IMR-90 (cell line): ENCODE measurements at regions not wholly inside any gene's neighbourhood (a gene's known extent, or its start where the extent isn't known, plus 50 kb on each side); places are given as distances from the start of the nearest gene placed in this dataset.

ENCODE experiments used
- ATAC-seq: fragments of 200-7000 bp; cut with Tn5 transposase; 2 replicates; pipeline ENCODE4 v1.9.1; 2020; ENCODE audit warnings: low read depth, mild to moderate bottlenecking, moderate library complexity
- BruUV-seq: library from RNA; stranded (reverse); fragments of 400-500 nt; replicated peaks from 2 replicates; lab custom pipeline; 2021; lab: Mats Ljungman, UMichigan
- CTCF ChIA-PET: fragments of 300-600 bp; formaldehyde crosslinking; extraction: SDS; loops from one replicate; lab custom pipeline; 2021; ENCODE audit warnings: antibody characterized with exemption; lab: Yijun Ruan, JAX
- POLR2A ChIA-PET: fragments of 300-600 bp; sonication (Branson Sonifier 250); formaldehyde crosslinking; loops from one replicate; lab custom pipeline; 2022; ENCODE audit warnings: antibody characterized with exemption; ENCODE audit not compliant: unreplicated experiment; lab: Charles Lee
- DNase-seq: peaks from one replicate; pipeline ENCODE4 v3.0.0; 2013
- H2AFZ ChIP-seq: replicated peaks from 2 replicates; pipeline ENCODE3; 2013; ENCODE audit warnings: low read length, mild to moderate bottlenecking; ENCODE audit not compliant: poor library complexity
- H2AK5ac ChIP-seq: 2 replicates; pipeline ENCODE4 v1.6.1; 2013; ENCODE audit warnings: low read depth, low read length, inconsistent platforms
- H2AK9ac ChIP-seq: replicated peaks from 2 replicates; pipeline ENCODE3; 2013; ENCODE audit warnings: mild to moderate bottlenecking, low read depth, low read length, moderate library complexity; ENCODE audit not compliant: poor library complexity
- H2BK120ac ChIP-seq: 2 replicates; pipeline ENCODE4 v1.6.1; 2013; ENCODE audit warnings: low read depth, low read length, inconsistent platforms
- H2BK15ac ChIP-seq: 3 replicates; pipeline ENCODE4 v1.6.1; 2013; ENCODE audit warnings: low read depth, low read length, inconsistent platforms
- H2BK20ac ChIP-seq: 2 replicates; pipeline ENCODE4 v1.6.1; 2013; ENCODE audit warnings: low read depth, mild to moderate bottlenecking, inconsistent platforms, low read length, moderate library complexity
- H2BK5ac ChIP-seq: 2 replicates; pipeline ENCODE4 v1.6.1; 2013; ENCODE audit warnings: mild to moderate bottlenecking, low read depth, low read length, inconsistent platforms; ENCODE audit not compliant: poor library complexity, severe bottlenecking
- H3K14ac ChIP-seq: replicated peaks from 2 replicates; pipeline ENCODE4 v1.6.1; 2013; ENCODE audit warnings: low read depth, low read length, inconsistent platforms
- H3K18ac ChIP-seq: 2 replicates; pipeline ENCODE4 v1.6.1; 2013; ENCODE audit warnings: low read depth, low read length, control low read depth
- H3K23ac ChIP-seq: 2 replicates; pipeline ENCODE4 v1.6.1; 2013; ENCODE audit warnings: low read depth, low read length, inconsistent platforms
- H3K27ac ChIP-seq: 2 replicates; pipeline ENCODE4 v1.5.1; 2013; ENCODE audit warnings: mild to moderate bottlenecking, control low read depth, low read length; ENCODE audit not compliant: insufficient read depth
- H3K27me3 ChIP-seq: 2 replicates; pipeline ENCODE4 v1.6.1; 2013; ENCODE audit warnings: low read length; ENCODE audit not compliant: control insufficient read depth, insufficient read depth
- H3K36me3 ChIP-seq: 2 replicates; pipeline ENCODE4 v1.6.1; 2013; ENCODE audit warnings: low read length, mixed read lengths; ENCODE audit not compliant: control insufficient read depth, insufficient read depth
- H3K4ac ChIP-seq: 2 replicates; pipeline ENCODE4 v1.6.1; 2013; ENCODE audit warnings: low read depth, low read length, inconsistent platforms
- H3K4me1 ChIP-seq: 2 replicates; pipeline ENCODE4 v1.6.1; 2013; ENCODE audit warnings: low read length, mixed read lengths; ENCODE audit not compliant: control insufficient read depth, insufficient read depth
- H3K4me2 ChIP-seq: 2 replicates; pipeline ENCODE4 v1.6.1; 2013; ENCODE audit warnings: low read depth, mild to moderate bottlenecking, control low read depth, low read length, moderate library complexity
- H3K4me3 ChIP-seq: 2 replicates; pipeline ENCODE4 v1.5.1; 2013; ENCODE audit warnings: low read depth, mild to moderate bottlenecking, control low read depth, low read length, moderate library complexity; ENCODE audit not compliant: insufficient read depth
- H3K56ac ChIP-seq: 2 replicates; pipeline ENCODE4 v1.6.1; 2013; ENCODE audit warnings: low read length, inconsistent platforms; ENCODE audit not compliant: insufficient read depth; ENCODE audit errors: extremely low read depth
- H3K79me1 ChIP-seq, 2 experiments: 2 replicates each; pipeline ENCODE4 v1.6.1; 2013; ENCODE audit warnings: low read length in 2 of 2, inconsistent platforms in 1 of 2, low read depth in 1 of 2
- H3K9ac ChIP-seq: 2 replicates; pipeline ENCODE4 v1.6.1; 2013; ENCODE audit warnings: low read depth, low read length, control low read depth
- H3K9me1 ChIP-seq: 2 replicates; pipeline ENCODE4 v1.6.1; 2013; ENCODE audit warnings: low read length, inconsistent platforms; ENCODE audit not compliant: insufficient read depth
- H3K9me3 ChIP-seq: 2 replicates; pipeline ENCODE4 v1.6.1; 2013; ENCODE audit warnings: low read length; ENCODE audit not compliant: control insufficient read depth, insufficient read depth
- H4K20me1 ChIP-seq: 2 replicates; pipeline ENCODE4 v1.6.1; 2013; ENCODE audit warnings: low read length, inconsistent platforms; ENCODE audit not compliant: insufficient read depth
- H4K5ac ChIP-seq: 2 replicates; pipeline ENCODE4 v1.6.1; 2013; ENCODE audit warnings: mild to moderate bottlenecking, low read depth, low read length, control low read depth
- H4K8ac ChIP-seq, 2 experiments: 2 replicates each; pipeline ENCODE4 v1.6.1; 2013; ENCODE audit warnings: low read depth in 2 of 2, low read length in 2 of 2, control low read depth in 1 of 2, inconsistent platforms in 1 of 2
- H4K91ac ChIP-seq: 2 replicates; pipeline ENCODE4 v1.6.1; 2013; ENCODE audit warnings: low read depth, low read length, inconsistent platforms; ENCODE audit not compliant: insufficient read depth
- BHLHE40 ChIP-seq: fragments of 150-350 bp; IDR thresholded peaks from 2 replicates; pipeline ENCODE4 v1.6.1; 2016; ENCODE audit warnings: mild to moderate bottlenecking, low read depth, low read length
- CEBPB ChIP-seq: IDR thresholded peaks from 2 replicates; pipeline ENCODE4 v1.6.1; 2012; ENCODE audit warnings: low read depth, low read length, improper control_type of control experiment
- CHD1 ChIP-seq: IDR thresholded peaks from 2 replicates; pipeline ENCODE4 v1.6.1; 2012; ENCODE audit warnings: low read depth, low read length, improper control_type of control experiment
- CTCF ChIP-seq: conservative IDR thresholded peaks from 2 replicates; pipeline ENCODE4 v1.5.1; 2012; ENCODE audit warnings: mild to moderate bottlenecking, low read depth, low read length, improper control_type of control experiment
- ELK1 ChIP-seq: fragments of 150-350 bp; IDR thresholded peaks from 2 replicates; pipeline ENCODE4 v1.6.1; 2016; ENCODE audit warnings: low read depth, mild to moderate bottlenecking, low read length, moderate library complexity, borderline replicate concordance
- FOS ChIP-seq: fragments of 150-350 bp; IDR thresholded peaks from 2 replicates; pipeline ENCODE4 v1.6.1; 2016; ENCODE audit warnings: low read depth, low read length
- MAFK ChIP-seq: IDR thresholded peaks from 2 replicates; pipeline ENCODE4 v1.6.1; 2012; ENCODE audit warnings: low read depth, low read length, improper control_type of control experiment
- MAZ ChIP-seq: IDR thresholded peaks from 2 replicates; pipeline ENCODE4 v1.6.1; 2012; ENCODE audit warnings: low read depth, mild to moderate bottlenecking, low read length, improper control_type of control experiment, moderate library complexity, borderline replicate concordance
- MXI1 ChIP-seq: IDR thresholded peaks from 2 replicates; pipeline ENCODE4 v1.6.1; 2012; ENCODE audit warnings: low read depth, mild to moderate bottlenecking, low read length, moderate library complexity, borderline replicate concordance
- NFE2L2 ChIP-seq: fragments of 150-350 bp; IDR thresholded peaks from 2 replicates; pipeline ENCODE4 v1.6.1; 2016; ENCODE audit warnings: low read depth, mild to moderate bottlenecking, low read length
- POLR2A ChIP-seq: IDR thresholded peaks from 2 replicates; pipeline ENCODE4 v1.6.1; 2012; ENCODE audit warnings: mild to moderate bottlenecking, low read depth, low read length
- RAD21 ChIP-seq: IDR thresholded peaks from 2 replicates; pipeline ENCODE4 v1.6.1; 2012; ENCODE audit warnings: low read length, improper control_type of control experiment
- RCOR1 ChIP-seq: IDR thresholded peaks from 2 replicates; pipeline ENCODE4 v1.6.1; 2012; ENCODE audit warnings: mild to moderate bottlenecking, low read length, improper control_type of control experiment; ENCODE audit not compliant: insufficient replicate concordance
- RFX5 ChIP-seq: IDR thresholded peaks from 2 replicates; pipeline ENCODE4 v1.8.0; 2012; ENCODE audit warnings: low read depth, mild to moderate bottlenecking, low read length, moderate library complexity
- SMC3 ChIP-seq: fragments of 150-350 bp; IDR thresholded peaks from 2 replicates; pipeline ENCODE4 v1.6.1; 2016; ENCODE audit warnings: low read depth, mild to moderate bottlenecking, antibody characterized with exemption, low read length, moderate library complexity
- USF2 ChIP-seq: fragments of 150-350 bp; IDR thresholded peaks from 2 replicates; pipeline ENCODE4 v1.6.1; 2017; ENCODE audit warnings: mild to moderate bottlenecking, antibody characterized with exemption, low read length, low read depth
- WGBS, 2 experiments: methylation state at CpG; one replicate each; pipeline versions ENCODE4 v1.1.5 to v1.1.7; 2013; ENCODE audit warnings: missing lambda C conversion rate in 2 of 2; ENCODE audit not compliant: insufficient read length in 1 of 2; ENCODE audit errors: extremely low coverage in 2 of 2; 5-methylcytosine and 5-hydroxymethylcytosine counted together
- dilution Hi-C: fragments of 300-500 bp; cut with HindIII; formaldehyde crosslinking; loops from one replicate; pipeline ENCODE4 v1.14.3; 2018; ENCODE audit warnings: low sequenced_read_pairs; ENCODE audit not compliant: unreplicated experiment
- in situ Hi-C: fragments of 300-500 bp; cut with MboI; formaldehyde crosslinking; loops from 3 replicates; pipeline ENCODE4 v1.14.3; 2019; ENCODE audit warnings: low sequenced_read_pairs, inconsistent platforms, mixed read lengths
- intact Hi-C: fragments of 100-400 bp; cut with micrococcal nuclease; formaldehyde crosslinking; loops from 2 replicates; pipeline ENCODE4 v1.10.0; 2022

DNA sequence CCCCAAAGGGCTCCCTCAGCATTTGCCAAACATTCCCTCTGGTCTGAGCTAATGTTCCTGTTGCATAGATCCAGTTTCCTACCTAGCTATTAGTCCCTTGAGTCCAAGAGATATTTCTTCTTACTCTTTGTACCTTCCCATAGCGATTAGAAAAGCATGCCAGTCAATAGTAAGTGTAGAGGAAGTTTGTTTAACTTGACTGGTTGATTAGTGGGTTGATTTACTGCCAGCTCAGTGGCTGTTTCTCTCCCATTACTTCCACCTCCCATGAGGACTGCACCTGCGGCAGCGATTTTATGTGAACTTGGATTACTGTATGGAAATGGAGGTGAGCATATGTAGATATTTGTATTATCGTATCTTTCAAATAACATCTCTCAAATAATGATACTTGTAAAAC is 1748.4 kb upstream of the CELF4 start:
- Histone ChIP-seq H3K4me1 (no peaks in the 10 kb centered on the region), H4K5ac (no peak overlapping the region), H2BK120ac (no peak overlapping the region), H2AK5ac (no peak overlapping the region), H3K4me3 (no peak overlapping the region), H3K4me2 (no peak overlapping the region), H3K14ac (no peak overlapping the region), H3K36me3 (no peaks in the 10 kb centered on the region), H3K9ac (no peak overlapping the region), H2BK20ac (no peak overlapping the region), H2BK5ac (no peak overlapping the region), H4K8ac (no peak overlapping the region), H2BK15ac (no peak overlapping the region), H3K79me1 (no peaks in the 10 kb centered on the region), H2AFZ (no peak overlapping the region), H3K27me3 (no peaks in the 10 kb centered on the region), H4K91ac (no peak overlapping the region), H3K56ac (no peak overlapping the region), H3K9me3 (peaks cover 4% of the 10 kb centered on the region; the same call in 1 of the 2 replicates), H3K23ac (no peak overlapping the region), H3K27ac (no peak overlapping the region), H3K4ac (no peak overlapping the region), H3K18ac (no peak overlapping the region), H4K20me1 (no peaks in the 10 kb centered on the region), H3K9me1 (no peaks in the 10 kb centered on the region), H2AK9ac (no peak overlapping the region)
- intact Hi-C loops, result loop anchor here (1.0 kb wide), 1 partner anchor 16 kb away; no protein-coding TSS in a partner anchor
- TF ChIP-seq RAD21 (no peak), POLR2A (no peak), CHD1 (no peak), FOS (no peak), MXI1 (no peak), MAZ (no peak), RCOR1 (no peak), BHLHE40 (no peak), CEBPB (no peak), MAFK (no peak), USF2 (no peak), CTCF (no peak), SMC3 (no peak), RFX5 (no peak), ELK1 (no peak), NFE2L2 (no peak)
- ChIA-PET POLR2A (no interaction called here), CTCF (no interaction called here)
- ATAC-seq (no peak), DNase-seq (no peak)
- BruUV-seq, result no TSS peak
- no CpG with 5 or more reads among the region's 4 CpGs for WGBS, 2 experiments
- in situ Hi-C loops, result no loop called here
- dilution Hi-C loops, result no loop called here
